Kidney (tissue), 13 donors: ENCODE measurements at regions not wholly inside any gene's neighbourhood (a gene's known extent, or its start where the extent isn't known, plus 50 kb on each side); places are given as distances from the start of the nearest gene placed in this dataset.
A peak's percentile ranks its signal among the peaks of the same experiment; 100 is the strongest.

Experiments
- DNase-seq, 5 donors: peaks; one replicate each; pipeline ENCODE4 v3.0.0-alpha.2; 2013 to 2020
- FAIRE-seq: peaks from 2 replicates; lab custom pipeline; 2012; peaks lifted over from hg19 to GRCh38; lab: Jason Lieb, UNC
- H3K27ac ChIP-seq, 2 donors: one replicate each; pipeline ENCODE4 v1.7.0; 2013; ENCODE audit warnings: low read depth in 2 of 2, low read length in 2 of 2, inconsistent platforms in 1 of 2
- H3K27me3 ChIP-seq: one replicate; pipeline ENCODE4 v1.7.1; 2013; ENCODE audit warnings: low read length, inconsistent platforms; ENCODE audit not compliant: control insufficient read depth, insufficient read depth
- H3K36me3 ChIP-seq, 3 donors: one replicate each; pipeline versions ENCODE4 v1.7.0 to v1.7.1; 2013; ENCODE audit warnings: low read length in 3 of 3, control low read depth in 1 of 3, inconsistent platforms in 1 of 3; ENCODE audit not compliant: insufficient read depth in 3 of 3, control insufficient read depth in 2 of 3
- H3K4me1 ChIP-seq, 3 donors: one replicate each; pipeline versions ENCODE4 v1.7.0 to v1.7.1; 2013; ENCODE audit warnings: low read length in 3 of 3, inconsistent platforms in 1 of 3, low read depth in 1 of 3; ENCODE audit not compliant: control insufficient read depth in 2 of 3, insufficient read depth in 2 of 3
- H3K4me3 ChIP-seq, 3 donors: one replicate each; pipeline versions ENCODE4 v1.7.0 to v1.8.1; 2013; ENCODE audit warnings: low read length in 3 of 3, control low read depth in 1 of 3, inconsistent platforms in 1 of 3
- H3K9ac ChIP-seq, 3 donors: one replicate each; pipeline versions ENCODE4 v1.7.0 to v1.7.1; 2013; ENCODE audit warnings: low read length in 3 of 3, control low read depth in 1 of 3, inconsistent platforms in 1 of 3
- H3K9me3 ChIP-seq, 3 donors: one replicate each; pipeline versions ENCODE4 v1.7.0 to v1.7.1; 2013; ENCODE audit warnings: low read length in 3 of 3, control low read depth in 1 of 3, inconsistent platforms in 1 of 3; ENCODE audit not compliant: control insufficient read depth in 2 of 3, insufficient read depth in 1 of 3
- intact Hi-C: fragments of 100-400 bp; cut with DNase I; formaldehyde crosslinking; loops from one replicate; pipeline ENCODE4 v1.11.1; 2022
- TF ChIP-seq, protein P1 (sequence below): IDR thresholded peaks from 3 replicates; pipeline ENCODE4 v1.5.1; 2012; ENCODE audit warnings: mild to moderate bottlenecking, moderate library complexity, borderline replicate concordance; ENCODE audit not compliant: insufficient read depth; ENCODE audit errors: extremely low read depth
- donor health status: control.
- donor health status: control.
- donor health status: control.
- donor health status: control.
- donor health status: control.
- donor health status: DM: yes; HTN: yes; CAD: no.
- donor health status: Normal renal cell carcinoma (clear cell type).

DNA sequence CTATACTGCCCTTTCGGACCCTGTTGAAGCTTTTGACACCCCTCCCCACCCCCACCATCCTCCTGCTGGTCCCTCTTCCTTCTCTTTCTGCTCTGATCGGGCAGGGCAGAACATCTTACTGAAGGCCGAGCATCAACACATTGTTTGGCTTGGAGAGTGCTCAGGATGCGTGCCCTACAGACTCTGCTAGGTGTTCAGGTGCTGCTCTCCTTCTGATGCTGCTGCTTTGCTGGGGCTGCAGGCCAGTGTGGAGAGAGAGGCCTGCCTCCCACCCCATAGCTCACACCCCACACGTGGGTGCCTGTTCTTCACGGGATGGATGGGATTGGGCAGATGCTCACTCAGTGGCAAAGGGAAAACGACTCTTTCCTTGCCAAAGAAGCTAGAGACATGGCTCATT lies 89.8 kb upstream of the ONECUT1 start:
- intact Hi-C loops = no loop called here
- Histone ChIP-seq H3K4me3 (no peak overlapping the region), H3K4me1 (no peaks in the 10 kb centered on the region), H3K27ac (no peak overlapping the region), H3K27me3 (no peaks in the 10 kb centered on the region), H3K36me3 (no peaks in the 10 kb centered on the region), H3K9me3 (no peaks in the 10 kb centered on the region), H3K9ac (no peak overlapping the region)
- FAIRE-seq (no peak), DNase-seq (peak in 2 of 5 donors; percentile 4 to 6)
- TF ChIP-seq, protein P1, sequence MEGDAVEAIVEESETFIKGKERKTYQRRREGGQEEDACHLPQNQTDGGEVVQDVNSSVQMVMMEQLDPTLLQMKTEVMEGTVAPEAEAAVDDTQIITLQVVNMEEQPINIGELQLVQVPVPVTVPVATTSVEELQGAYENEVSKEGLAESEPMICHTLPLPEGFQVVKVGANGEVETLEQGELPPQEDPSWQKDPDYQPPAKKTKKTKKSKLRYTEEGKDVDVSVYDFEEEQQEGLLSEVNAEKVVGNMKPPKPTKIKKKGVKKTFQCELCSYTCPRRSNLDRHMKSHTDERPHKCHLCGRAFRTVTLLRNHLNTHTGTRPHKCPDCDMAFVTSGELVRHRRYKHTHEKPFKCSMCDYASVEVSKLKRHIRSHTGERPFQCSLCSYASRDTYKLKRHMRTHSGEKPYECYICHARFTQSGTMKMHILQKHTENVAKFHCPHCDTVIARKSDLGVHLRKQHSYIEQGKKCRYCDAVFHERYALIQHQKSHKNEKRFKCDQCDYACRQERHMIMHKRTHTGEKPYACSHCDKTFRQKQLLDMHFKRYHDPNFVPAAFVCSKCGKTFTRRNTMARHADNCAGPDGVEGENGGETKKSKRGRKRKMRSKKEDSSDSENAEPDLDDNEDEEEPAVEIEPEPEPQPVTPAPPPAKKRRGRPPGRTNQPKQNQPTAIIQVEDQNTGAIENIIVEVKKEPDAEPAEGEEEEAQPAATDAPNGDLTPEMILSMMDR = no peak

DNA sequence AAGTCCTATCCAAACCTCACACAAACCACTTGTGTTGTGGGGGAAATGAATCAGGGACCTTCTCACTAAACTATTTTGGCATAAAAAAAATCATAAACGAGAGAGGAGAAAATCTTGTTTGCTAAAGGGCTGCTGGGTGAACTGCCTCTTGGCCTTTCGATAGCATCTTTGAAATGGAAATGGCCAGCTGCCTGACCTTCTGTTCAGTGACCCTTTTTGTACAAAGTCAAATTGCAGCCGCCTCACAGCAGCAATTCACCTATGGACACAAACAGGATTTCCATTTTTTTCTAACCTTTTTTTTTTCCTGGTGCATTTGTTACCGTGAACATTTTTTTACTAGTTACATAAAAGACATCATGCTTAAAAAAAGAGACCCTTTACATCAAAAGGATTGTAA lies 89.0 kb upstream of the ONECUT1 start:
- no peak overlapping the region for H3K27ac ChIP-seq
- no peak for FAIRE-seq
- intact Hi-C loops = no loop called here
- no peaks in the 10 kb centered on the region for H3K36me3 ChIP-seq
- TF ChIP-seq, protein P1 = no peak
- no peaks in the 10 kb centered on the region for H3K4me1 ChIP-seq
- H3K9me3 ChIP-seq = no peaks in the 10 kb centered on the region
- H3K9ac ChIP-seq = no peak overlapping the region
- no peak overlapping the region for H3K4me3 ChIP-seq
- DNase-seq = no peak
- H3K27me3 ChIP-seq = no peaks in the 10 kb centered on the region

DNA sequence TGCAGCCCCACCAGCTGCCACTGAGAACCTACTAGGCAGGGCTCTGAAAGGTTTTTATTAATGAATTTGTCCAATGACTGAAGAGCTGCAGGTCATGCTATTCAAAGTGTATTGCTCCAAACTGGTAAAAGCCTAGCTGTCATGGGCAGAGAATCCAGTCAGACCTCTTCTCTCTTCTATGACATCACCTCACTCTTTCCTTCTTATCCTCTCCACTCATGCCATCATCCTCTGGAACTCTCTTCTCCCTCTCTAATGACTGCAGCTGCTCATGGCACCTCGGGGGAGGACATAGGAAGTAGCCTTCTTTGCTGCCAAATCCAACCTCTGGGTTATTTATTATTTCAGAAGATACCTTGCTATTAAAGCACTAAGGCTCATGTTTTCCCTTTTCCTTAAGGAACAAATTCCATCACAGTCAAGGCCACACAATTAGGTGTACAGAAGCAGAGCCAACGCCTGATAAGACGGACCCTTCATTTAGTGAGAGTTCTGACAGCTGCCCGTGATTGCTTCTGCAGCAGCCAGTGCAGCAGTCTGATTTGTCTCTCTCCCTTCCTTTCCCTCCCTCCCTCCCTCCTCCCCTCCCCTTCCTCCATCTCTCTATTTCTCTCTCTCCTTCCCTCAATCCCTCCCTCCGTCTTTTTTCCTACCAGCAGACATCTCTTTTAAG lies 87.0 kb upstream of the ONECUT1 start:
- FAIRE-seq = no peak
- TF ChIP-seq, protein P1 = no peak
- Histone ChIP-seq H3K27me3 (no peaks in the 10 kb centered on the region), H3K4me3 (no peak overlapping the region), H3K27ac (no peak overlapping the region), H3K9ac (no peak overlapping the region), H3K4me1 (no peaks in the 10 kb centered on the region), H3K36me3 (no peaks in the 10 kb centered on the region), H3K9me3 (no peaks in the 10 kb centered on the region)
- DNase-seq = no peak
- intact Hi-C loops = no loop called here
